AG09309 (cell line): ENCODE measurements at regions not wholly inside any gene's neighbourhood (a gene's known extent, or its start where the extent isn't known, plus 50 kb on each side); places are given as distances from the start of the nearest gene placed in this dataset.

ENCODE experiments used
- DNase-seq: peaks from one replicate; pipeline ENCODE4 v3.0.0-alpha.2; 2010; ENCODE audit warnings: low read depth
- H3K4me3 ChIP-seq: 2 replicates; pipeline ENCODE4 v1.5.1; 2011; ENCODE audit warnings: mild to moderate bottlenecking, low read depth, low read length, moderate library complexity; ENCODE audit not compliant: control insufficient read depth
- TF ChIP-seq, protein P1 (sequence below): IDR thresholded peaks from 2 replicates; pipeline ENCODE4 v1.5.1; 2011; ENCODE audit warnings: mild to moderate bottlenecking, low read depth, low read length, inconsistent platforms; ENCODE audit not compliant: insufficient read depth, control insufficient read depth; ENCODE audit errors: missing control alignments

DNA sequence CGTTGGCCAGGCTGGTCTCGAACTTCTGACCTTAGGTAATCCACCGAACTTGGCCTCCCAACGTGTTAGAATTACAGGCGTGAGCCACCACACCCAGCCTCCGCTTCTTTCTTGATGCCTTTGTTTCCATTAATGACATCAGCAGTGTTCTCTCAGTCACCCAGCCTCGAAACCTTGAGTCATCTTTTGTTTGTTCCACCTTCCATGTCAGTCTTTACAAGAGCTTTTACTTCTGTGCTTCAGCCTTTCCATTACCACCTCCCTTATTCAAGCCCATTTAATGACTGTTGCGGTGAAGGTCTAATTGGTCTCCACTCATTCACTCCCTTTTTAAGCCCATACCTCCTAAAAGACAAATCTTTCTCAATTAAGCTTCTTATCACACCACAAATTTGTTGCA, 146.6 kb upstream of the ADGRL2 start:
- DNase-seq, result no peak
- TF ChIP-seq, protein P1, sequence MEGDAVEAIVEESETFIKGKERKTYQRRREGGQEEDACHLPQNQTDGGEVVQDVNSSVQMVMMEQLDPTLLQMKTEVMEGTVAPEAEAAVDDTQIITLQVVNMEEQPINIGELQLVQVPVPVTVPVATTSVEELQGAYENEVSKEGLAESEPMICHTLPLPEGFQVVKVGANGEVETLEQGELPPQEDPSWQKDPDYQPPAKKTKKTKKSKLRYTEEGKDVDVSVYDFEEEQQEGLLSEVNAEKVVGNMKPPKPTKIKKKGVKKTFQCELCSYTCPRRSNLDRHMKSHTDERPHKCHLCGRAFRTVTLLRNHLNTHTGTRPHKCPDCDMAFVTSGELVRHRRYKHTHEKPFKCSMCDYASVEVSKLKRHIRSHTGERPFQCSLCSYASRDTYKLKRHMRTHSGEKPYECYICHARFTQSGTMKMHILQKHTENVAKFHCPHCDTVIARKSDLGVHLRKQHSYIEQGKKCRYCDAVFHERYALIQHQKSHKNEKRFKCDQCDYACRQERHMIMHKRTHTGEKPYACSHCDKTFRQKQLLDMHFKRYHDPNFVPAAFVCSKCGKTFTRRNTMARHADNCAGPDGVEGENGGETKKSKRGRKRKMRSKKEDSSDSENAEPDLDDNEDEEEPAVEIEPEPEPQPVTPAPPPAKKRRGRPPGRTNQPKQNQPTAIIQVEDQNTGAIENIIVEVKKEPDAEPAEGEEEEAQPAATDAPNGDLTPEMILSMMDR, result no peak
- H3K4me3 ChIP-seq, result no peak overlapping the region

GRCh38 chr1:81650776-81651175, 150.0 kb upstream of the ADGRL2 start:
- H3K4me3 ChIP-seq, result no peak overlapping the region
- TF ChIP-seq, protein P1, result no peak
- no peak for DNase-seq

- no peak overlapping the region for H3K4me3 ChIP-seq
- no peak for DNase-seq
- TF ChIP-seq, protein P1, result no peak
Measured at GRCh38 chr1:81635816-81636215, 164.9 kb upstream of the ADGRL2 start.

GRCh38 chr1:81634294-81634693, 166.4 kb upstream of the ADGRL2 start:
- no peak for DNase-seq
- H3K4me3 ChIP-seq, result no peak overlapping the region
- TF ChIP-seq, protein P1, result no peak

DNA sequence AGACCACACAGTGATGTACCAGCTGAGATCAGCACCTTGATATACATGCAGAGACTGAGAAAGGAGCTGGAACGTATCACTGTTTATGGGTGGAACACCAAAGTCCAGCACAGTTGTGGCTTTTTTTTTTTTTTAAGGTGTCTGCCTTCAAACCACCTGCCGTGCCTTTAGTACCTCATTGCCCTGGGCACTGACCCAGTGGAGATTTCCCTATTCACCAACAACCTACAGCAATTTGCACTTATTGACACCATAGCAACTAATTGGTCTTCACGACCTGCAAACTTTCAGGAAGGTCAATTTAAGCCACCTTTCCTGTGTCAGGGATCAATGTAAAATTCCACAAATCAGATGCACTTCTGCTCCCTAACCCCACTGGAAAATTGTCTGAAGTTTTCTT, 181.6 kb upstream of the ADGRL2 start:
- TF ChIP-seq, protein P1, result no peak
- no peak for DNase-seq

DNA sequence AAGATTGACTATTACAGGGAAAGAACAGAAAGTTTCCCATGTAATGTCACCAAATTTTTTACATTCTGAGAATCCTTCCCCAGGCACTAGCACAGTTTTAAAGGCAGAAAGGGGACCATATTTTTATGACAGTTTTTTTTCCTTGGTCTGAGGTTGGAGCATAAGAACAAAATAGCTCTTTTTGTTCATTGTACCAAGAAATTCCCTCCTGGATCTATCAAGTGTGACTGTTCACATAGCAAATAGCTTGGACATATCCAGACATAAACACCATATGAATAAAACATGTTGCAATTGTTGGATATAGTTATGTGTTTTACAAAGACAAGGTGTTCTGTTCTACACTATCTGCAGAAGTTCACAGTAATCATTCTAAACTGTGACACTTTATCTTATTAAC, 182.4 kb upstream of the ADGRL2 start:
- TF ChIP-seq, protein P1, result no peak
- no peak overlapping the region for H3K4me3 ChIP-seq
- no peak for DNase-seq

More for the DNA sequence above, 181.6 kb upstream of the ADGRL2 start:
- no peak overlapping the region for H3K4me3 ChIP-seq
